HCT116 (cell line): ENCODE measurements at regions not wholly inside any gene's neighbourhood (a gene's known extent, or its start where the extent isn't known, plus 50 kb on each side); places are given as distances from the start of the nearest gene placed in this dataset.

ENCODE experiments used
- CEBPB ChIP-seq: IDR thresholded peaks from 2 replicates; pipeline ENCODE4 v1.6.1; 2012; ENCODE audit warnings: low read depth
- EZH2 ChIP-seq: fragments of 200-600 bp; sonication (generic); IDR thresholded peaks from 2 replicates; pipeline ENCODE4 v1.6.1; 2017; ENCODE audit warnings: antibody characterized with exemption, mixed run types
- EZH2phosphoT487 ChIP-seq: fragments of 200-600 bp; IDR thresholded peaks from 2 replicates; pipeline ENCODE4 v1.6.1; 2018; ENCODE audit warnings: antibody characterized with exemption, borderline replicate concordance
- JUND ChIP-seq: IDR thresholded peaks from 2 replicates; pipeline ENCODE4 v1.6.1; 2012
- RAD21 ChIP-seq: IDR thresholded peaks from 2 replicates; pipeline ENCODE4 v1.6.1; 2012; ENCODE audit warnings: low read depth, mild to moderate bottlenecking
- ZNF274 ChIP-seq: fragments of 200-500 bp; sonication (Bioruptor generic); IDR thresholded peaks from 2 replicates; pipeline ENCODE4 v1.6.1; 2014; ENCODE audit warnings: mild to moderate bottlenecking, low read depth, low read length, inconsistent platforms
- TF ChIP-seq, protein P1 (sequence below), 3 experiments: fragments of 200-600 bp in 1 of 3; sonication (generic) in 1 of 3; IDR thresholded peaks in 2 of 3; conservative IDR thresholded peaks in 1 of 3; 2 replicates each; pipeline ENCODE4 v1.5.1; 2012 to 2017; ENCODE audit warnings: low read depth in 2 of 3, low read length in 2 of 3, antibody characterized with exemption in 1 of 3, borderline replicate concordance in 1 of 3, control low read depth in 1 of 3, mild to moderate bottlenecking in 1 of 3, mixed read lengths in 1 of 3, mixed run types in 1 of 3, moderate library complexity in 1 of 3; ENCODE audit not compliant: insufficient read depth in 1 of 3

DNA sequence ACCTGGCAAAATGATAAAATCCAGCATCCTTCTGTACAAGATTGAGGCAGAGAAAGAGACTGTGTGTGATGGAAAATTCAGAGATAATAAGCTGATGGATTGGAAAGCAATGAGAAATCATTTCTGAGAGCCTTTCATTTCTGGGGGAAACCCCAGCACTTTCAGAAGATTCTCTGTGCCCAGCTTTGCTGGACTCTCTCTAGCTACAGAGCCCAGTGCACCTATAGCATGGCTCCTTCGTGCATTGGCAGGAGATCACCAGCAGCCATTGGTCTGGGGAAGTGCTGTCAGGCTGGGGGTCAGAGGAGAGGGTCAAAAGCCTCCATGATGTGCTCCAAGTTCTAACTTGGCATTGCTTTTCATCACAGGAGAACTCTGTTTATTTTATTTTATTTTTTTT, 259.9 kb downstream of the SOX9 start:
- TF ChIP-seq CEBPB (no peak), EZH2phosphoT487 (no peak), RAD21 (no peak), EZH2 (no peak), JUND (no peak), ZNF274 (no peak)
- TF ChIP-seq, protein P1, sequence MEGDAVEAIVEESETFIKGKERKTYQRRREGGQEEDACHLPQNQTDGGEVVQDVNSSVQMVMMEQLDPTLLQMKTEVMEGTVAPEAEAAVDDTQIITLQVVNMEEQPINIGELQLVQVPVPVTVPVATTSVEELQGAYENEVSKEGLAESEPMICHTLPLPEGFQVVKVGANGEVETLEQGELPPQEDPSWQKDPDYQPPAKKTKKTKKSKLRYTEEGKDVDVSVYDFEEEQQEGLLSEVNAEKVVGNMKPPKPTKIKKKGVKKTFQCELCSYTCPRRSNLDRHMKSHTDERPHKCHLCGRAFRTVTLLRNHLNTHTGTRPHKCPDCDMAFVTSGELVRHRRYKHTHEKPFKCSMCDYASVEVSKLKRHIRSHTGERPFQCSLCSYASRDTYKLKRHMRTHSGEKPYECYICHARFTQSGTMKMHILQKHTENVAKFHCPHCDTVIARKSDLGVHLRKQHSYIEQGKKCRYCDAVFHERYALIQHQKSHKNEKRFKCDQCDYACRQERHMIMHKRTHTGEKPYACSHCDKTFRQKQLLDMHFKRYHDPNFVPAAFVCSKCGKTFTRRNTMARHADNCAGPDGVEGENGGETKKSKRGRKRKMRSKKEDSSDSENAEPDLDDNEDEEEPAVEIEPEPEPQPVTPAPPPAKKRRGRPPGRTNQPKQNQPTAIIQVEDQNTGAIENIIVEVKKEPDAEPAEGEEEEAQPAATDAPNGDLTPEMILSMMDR (IDR thresholded peaks at IDR 0.05 in 2 of 3, conservative IDR thresholded peaks at IDR 0.05 in 1 of 3; ENCODE audit: borderline replicate concordance in 1 of 3, insufficient read depth in 1 of 3, low read depth in 2 of 3, low read length in 2 of 3): no peak
